ENCODE measurements at regions not wholly inside any gene's neighbourhood (a gene's known extent, or its start where the extent isn't known, plus 50 kb on each side); places are given as distances from the start of the nearest gene placed in this dataset.

DNA sequence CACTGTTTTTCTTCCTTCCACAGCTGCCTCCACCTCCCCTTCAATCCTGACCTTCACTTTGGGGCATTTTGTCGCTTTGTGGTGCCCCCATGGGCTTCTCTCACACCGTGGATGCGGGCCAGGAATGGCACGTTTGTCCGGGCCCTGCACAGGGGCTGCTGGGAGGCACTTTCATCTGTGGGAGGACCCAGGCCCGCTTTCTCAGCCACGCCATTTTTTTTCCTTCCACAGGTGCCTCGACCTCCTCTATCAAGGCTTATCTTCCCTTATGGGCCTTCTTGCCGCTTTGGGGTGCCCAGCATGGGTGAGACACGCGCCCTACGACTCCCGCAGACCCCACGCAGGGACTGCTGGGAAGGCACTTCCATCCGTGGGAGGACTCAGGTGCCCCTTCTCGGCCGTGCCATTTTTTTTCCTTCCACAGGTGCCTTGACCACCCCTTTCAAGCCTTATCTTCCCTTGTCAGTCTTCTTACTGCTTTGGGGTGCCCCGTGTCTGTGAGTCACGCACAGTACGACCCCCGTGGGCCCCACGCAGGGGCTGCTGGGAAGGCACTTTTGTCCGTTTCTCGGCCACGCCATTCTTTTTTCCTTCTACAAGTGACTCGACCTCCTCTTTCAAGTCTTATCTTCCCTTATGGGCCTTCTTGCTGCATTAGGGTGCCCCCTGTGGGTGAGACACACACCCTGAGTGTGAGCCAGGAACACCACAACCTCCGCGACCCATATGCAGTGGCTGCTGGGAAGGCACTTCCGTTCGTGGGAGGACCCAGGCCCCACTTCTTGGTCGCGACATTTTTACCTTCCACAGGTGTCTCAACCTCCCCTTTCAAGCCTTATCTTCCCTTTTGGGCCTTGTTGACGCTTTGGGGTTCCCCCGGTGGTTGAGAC, 270.7 kb downstream of the ALG10 start:
- no peak for DNase-seq

DNA sequence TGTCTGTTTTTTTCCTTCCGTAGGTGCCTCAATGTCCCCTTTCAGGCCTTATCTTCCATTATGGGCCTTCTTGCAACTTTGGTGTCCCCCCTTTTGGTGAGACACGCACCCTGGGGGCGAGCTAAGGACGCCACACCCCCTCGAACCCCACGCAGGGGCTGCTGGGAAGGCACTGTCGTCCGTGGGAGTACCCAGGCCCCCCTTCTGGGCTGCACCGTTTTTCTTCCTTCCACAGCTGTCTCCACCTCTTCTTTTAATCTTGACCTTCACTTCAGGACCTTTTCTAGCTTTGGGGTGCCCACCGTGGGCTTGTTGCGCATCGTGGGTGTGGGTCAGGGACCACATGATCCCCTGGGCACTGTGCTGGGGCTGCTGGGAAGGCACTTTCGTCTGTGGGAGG, 271.8 kb downstream of the ALG10 start:
- DNase-seq, result no peak

DNA sequence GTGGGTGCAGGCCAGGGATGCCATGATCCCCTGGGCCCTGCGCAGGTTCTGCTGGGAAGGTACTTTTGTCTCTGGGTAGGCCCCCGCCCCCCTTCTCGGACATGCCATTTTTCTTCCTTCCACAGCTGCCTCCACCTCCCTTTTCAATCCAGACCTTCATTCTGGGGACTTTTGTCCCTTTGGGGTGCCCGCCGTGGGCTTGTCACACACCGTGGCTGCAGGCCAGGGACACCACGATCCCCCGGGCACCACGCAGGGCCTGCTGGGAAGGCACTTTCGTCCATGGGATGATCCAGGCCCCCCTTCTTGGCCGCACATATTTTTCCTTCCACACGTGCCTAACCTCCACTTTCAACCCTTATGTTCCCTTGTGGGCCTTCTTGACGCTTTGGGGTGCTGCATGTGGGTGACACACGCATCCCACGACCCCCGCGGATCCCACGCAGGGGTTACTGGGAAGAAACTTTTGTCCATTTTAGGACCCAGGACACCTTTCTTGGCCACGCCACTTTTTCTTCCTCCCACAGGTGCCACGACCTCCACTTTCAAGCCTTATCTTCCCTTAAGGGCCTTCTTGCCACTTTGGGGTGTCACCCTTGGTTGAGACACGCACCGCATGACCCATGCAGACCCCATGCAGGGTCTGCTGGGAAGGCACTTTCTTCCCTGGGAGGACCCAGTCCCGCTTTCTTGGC, 272.5 kb downstream of the ALG10 start:
- no peak for DNase-seq

DNA sequence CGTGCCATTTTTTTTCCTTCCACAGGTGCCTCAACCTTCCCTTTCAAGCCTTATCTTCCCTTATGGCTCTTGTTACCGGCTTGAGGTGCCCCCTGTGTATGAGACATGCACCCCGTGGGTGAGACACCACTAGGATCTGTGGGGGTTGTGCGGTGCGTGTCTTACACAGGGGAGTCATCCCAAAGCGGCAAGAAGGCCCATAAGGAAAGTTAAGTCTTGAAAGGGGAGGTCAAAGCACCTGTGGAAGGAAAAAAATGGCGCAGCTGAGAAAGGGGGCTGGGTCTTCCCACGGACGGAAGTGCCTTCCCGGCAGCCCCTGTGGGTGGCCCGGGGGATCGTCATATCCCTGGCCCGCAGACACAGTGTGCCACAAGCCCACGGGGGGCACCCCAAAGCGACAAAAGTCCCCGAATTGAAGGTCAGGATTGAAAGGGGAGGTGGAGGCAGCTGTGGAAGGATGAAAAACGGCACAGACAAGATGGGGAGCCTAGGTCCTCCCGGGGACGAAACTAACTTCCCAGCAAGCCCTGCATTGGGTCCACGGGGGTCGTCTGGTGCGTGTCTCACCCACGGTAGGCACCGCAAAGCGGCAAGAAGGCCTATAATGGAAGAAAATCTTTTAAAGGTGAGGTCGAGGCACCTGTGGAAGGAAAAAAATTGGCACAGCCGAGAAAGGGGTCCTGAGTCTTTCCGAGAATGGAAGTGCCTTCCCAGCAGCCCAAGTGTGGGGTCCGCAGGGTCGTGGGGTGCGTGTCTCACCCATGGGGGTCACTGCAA, 273.3 kb downstream of the ALG10 start:
- DNase-seq, result no peak

DNA sequence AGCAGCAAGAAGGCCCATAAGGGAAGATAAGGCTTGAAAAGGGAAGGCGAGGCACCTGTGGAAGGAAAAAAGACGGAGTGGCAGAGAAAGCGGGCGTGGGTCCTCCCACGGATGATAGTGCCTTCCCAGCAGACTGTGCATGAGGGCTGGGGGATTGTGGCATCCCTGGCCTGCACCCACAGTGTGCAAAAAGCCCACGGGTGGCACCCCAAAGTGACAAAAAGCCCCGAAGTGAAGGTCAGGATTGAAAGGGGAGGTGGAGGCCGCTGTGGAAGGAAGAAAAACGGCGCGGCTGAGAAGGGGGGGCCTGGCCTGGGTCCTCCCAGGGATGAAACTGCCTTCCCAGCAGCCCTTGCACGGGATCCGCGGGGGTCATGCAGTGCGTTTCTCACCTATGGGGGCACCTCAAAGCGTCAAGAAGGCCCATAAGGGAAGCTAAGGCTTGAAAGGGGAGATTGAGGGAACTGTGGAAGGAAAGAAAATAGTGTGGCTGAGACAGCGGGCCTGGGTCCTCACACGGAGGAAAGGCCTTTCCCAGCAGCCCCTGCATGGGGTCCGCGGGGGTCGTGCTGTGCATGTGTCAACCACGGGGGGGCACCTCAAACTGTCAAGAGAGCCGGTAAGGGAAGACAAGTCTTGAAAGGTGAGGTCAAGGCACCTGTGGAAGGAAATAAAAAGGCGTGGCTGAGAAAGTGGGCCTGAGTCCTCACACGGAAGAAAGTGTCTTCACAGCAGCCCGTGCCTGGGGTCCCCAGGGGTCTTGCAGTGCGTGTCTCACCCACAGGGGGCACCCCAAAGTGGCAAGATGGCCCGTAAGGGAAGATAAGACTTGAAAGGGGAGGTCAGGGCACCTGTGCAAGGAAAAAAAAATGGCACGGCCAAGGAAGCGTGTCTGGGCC, 274.1 kb downstream of the ALG10 start:
- DNase-seq, result no peak

DNA sequence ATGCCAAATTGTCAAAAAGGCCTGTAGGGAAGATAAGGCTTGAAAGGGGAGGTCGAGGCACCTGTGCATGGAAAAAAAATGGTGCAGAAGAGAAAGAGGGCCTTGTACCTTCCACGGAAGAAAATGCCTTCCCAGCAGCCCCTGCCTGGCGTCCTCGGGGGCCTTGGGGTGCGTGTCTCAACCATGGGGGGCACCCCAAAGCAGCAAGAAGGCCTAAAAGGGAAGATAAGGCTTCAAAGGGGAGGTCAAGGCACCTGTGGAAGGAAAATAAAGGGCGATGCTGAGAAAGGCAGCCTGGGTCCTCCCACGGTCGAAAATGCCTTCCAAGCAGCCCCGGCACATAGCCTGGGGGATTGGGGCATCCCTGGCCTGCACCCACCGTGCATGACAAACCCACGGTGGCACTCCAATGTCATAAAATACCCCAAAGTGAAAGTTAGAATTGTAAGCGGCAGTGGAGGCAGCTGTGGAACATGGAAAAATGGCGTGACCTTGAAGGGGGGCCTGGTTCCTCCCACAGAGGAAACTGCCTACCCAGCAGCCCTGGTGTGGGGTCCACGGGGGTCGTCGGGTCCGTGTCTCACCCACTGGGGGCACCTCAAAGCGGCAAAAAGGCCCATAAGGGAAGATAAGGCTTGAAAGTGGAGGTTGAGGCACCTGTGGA, 275.0 kb downstream of the ALG10 start:
- no peak for DNase-seq

DNA sequence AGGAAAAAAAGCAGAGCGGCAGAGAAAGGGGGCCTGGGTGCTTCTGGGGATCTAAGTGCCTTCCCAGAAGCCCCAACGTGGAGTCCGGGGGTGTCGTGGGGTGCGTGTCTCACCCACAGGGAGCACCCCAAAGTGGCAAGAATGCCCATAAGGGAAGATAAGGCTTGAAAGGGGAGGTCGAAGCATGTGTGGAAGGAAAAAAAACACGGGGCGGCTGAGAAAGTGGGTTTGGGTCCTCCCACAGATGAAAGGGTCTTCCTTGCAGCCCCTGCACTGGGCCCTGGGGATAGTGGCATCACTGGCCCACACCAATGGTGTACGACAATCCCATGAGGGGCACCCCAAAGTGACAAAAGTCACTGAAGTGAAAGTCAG, 275.5 kb downstream of the ALG10 start:
- DNase-seq, result no peak

DNA sequence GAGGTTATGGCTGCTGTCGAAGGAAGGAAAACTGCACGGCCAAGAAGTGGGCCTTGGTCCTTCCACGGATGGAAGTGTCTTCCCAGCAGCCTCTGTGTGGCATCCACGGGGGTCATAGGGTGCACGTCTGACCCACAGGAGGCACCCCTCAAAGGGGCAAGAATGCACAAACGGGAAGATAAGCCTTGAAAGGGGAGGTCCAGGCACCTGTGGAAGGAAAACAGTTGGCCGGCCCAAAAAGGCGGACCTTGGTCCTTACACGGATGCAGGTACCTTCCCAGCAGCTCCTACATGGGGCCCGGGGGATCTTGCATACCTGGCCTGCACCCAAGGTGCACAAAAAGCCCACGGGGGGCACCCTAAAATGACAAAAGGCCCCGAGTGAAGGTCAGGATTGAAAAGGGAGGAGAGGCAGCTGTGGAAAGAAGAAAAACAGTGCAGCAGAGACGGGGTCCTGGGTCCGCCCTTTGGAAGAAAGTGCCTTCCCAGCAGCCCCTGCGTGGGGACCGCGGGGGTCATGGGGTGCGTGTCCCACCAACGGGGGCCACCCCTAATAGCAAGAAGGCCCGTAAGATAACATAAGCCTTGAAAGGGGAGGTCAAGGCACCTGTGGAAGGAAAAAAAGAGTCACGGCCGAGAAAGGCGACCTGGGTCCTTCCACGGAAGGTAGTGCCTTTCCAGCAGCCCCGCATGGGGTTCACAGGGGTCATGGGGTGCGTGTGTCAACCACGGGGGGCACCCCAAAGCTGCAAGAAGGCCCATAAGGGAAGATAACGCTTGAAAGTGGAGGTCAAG, 276.1 kb downstream of the ALG10 start:
- no peak for DNase-seq

DNA sequence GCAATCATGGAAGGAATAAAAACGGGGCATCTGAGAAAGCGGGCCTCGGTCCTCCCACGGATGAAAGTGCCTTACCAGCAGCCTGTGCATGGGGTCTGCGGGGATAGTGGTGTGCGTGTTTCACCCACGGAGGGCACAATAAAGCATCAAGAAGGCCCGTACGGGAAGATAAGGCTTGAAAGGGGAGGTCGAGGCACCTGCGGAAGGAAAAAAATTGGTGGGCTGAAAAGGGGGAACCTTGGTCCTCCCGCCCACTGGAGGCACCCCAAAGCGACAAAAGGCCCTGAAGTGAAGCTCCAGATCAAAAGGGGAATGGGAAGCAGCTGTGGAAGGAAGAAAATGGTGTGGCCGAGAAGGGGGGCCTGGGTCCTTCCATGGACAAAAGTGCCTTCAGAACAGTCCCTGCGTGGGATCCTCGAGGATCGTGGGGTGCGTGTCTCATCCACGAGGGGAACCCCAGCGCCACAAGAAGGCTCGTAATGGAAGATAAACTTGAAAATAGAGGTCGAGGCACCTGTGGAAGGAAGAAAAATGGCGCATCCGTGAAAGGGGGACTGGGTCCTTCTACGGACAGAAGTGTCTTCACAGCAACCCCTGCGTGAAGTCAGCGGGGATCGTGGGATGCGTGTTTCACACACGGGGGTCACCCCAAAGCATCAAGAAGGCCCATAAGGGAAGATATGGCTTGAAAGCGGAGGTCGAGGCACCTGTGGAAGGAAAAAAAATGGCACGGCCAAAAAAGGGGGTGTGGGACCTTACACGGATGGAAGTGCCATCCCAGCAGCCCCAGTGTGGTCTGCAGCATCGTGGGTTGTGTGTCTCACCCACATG, 276.9 kb downstream of the ALG10 start:
- DNase-seq, result no peak

DNA sequence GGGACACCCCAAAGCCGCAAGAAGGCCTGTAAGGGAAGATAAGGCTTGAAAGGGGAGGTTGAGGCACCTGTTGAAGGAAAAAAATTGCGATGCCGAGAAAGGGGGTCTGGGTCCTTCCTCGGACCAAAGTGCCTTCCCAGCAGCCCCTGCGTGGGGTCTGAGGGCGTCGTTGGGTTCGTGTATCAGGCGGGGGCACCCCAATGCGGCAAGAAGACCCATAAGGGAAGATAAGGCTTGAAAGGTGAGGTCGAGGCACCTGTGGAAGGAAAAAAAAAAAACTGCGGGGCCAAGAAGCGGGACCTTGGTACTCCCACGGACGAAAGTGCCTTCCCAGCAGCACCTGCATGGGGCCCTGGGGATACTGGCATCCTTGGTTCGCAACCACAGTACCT, 277.5 kb downstream of the ALG10 start:
- no peak for DNase-seq

DNA sequence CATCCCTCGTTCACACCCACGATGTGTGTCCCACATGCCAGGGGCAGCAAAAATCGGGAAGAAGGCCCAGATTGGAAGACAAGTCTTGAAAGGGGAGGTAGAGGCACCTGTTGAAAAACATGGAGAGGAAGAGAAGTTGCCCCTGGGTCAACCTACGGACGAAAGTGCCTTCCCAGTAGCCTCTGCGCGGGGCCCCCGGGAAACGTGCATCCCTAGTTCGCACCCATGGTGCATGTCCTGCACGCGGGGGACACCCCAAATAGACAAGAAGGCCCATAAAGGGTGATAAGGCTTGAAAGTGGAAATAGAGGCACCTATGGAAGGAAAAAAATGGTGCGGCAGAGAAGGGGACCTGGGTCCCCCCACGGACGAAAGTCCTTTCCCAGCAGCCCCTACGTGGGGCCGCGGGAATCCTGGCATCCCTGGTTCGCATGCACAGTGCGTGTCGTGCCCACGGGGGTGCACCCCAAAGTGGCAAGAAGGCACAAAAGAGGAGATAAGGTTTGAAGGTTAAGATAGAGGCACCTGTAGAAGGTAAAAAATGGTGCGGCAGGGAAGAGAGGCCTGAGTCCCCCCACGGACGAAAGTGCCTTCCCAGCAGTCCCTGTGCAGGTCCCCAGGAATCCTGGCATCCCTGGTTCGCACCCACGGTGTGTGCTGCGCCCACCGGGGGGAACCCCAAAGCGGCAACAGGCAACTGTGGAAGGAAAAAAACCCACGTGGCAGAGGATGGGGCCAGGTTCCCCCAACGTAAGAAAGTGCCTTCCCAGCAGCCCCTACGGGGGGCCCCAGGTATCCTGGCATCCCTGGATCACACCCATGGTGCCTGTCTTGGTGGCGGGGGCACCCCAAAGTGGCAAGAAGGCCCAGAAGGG, 278.3 kb downstream of the ALG10 start:
- DNase-seq, result no peak

DNA sequence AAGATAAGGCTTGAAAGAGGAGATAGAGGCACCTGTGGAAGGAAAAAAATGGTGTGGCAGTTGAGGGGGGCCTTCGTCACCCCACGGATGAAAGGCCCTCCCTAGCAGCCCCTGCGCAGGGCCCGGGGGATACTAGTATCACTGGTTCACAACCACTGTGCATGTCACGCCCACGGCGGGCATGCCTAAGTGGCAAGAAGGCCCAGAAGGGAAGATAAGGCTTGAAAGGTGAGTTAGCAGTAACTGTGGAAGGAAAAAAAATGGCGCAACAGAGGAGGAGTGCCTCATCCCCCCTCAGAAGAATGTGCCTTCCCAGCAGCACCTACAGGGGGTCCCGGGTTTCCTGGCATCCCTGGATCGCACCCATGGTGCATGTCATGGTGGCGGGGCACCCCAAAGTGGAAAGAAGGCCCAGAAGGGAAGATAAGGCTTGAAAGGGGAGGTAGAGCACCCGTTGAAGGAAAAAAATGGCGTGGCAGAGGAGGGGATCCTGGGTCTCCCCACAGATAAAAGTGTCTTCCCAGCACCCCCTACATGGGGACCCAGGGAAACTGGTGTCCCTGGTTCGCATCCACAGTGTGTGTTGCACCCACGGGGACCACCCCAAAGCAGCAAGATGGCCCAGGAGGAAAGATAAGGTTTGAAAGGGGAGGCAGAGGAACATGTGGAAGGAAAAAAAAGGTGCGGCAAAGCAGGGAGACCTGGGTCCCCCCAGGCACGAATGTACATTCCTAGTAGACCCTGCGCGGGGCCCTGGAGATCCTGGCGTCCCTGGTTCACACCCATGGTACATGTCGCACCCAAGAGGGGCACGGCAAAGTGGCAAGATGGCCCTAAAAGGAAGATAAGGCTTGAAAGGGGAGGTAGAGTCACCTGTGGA, 279.2 kb downstream of the ALG10 start:
- no peak for DNase-seq

DNA sequence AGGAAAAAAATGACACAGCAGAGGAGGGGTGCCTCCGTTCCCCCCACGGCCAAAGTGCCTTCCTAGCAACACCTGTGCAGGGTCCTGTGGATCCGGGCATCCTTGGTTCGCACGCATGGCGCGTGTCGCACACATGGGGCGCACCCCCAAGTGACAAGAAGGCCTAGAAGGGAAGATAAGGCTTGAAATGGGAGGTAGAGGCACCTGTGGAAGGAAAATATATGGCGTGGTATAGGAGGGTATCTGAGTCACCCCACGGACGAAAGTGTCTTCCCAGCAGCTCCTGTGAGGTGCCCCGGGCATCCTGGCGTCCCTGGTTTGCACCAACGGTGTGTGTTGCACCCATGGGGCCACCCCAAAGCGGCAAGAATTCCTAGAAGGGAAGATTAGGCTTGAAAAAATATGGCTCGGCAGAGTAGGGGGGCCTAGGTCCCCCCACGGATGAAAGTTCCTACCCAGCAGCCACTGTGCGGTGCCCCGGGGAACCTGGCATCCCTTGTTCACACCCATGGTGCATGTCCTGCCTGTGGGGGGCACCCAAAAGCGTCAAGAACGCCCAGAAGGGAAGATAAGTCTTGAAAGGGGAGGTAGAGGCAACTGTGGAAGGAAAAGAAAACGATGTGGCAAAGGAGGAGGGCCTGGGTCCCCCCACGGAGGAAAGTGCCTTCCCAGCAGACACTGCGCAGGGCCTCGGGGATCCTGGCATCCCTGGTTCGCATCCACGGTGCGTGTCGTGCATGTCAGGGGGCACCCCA, 280.0 kb downstream of the ALG10 start:
- DNase-seq, result no peak

DNA sequence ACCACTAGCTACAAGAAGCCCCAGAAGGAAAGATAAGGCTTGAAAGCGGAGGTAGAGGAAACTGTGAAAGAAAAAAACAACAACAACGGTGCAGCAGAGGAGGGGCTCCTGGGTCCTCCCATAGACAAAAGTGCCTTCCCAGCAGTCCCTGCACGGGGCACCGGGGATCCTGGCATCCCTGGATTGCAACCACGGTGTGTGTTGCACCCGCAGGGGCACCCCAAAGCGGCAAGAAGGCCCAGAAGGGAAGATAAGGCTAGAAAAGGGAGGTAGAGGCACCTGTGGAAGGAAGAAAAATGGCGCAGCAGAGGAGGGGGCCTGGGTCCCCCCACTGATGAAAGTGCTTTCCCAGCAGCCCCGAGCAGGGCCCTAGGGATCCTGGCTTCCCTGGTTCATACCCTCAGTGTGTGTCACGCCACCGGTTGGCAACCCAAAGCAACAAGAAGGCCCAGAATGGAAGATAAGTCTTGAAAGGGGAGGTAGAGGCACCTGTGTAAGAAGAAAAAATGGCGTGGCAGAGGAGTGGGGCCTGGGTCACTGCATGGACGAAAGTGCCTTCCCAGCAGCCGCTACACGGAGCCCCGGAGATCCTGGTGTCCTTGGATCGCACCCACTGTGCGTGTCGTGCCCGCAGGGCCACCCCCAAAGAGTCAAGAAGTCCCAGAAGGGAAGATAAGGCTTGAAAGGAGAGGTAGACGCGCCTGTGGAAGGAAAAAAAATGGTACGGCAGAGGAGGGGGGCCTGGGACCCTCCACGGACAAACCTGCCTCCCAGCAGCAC, 281.0 kb downstream of the ALG10 start:
- no peak for DNase-seq

DNA sequence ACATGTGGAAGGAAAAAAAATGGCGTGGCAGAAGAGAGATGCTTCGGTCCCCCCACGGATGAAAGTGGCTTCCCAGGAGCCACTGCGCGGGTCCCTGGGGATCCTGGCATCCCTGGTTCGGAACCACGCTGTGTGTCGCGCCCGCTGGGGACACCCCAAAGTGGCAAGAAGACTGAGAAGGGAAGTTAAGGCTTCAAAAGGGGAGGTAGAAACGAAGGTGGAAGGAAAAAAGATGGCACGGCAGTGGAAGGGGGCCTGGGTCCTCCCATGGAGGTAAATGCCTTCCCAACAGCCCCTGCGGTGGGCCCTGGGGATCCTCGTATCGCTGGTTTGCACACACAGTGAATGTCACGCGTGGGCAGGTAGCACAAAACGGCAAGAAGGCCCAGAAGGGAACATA, 281.7 kb downstream of the ALG10 start:
- no peak for DNase-seq

DNA sequence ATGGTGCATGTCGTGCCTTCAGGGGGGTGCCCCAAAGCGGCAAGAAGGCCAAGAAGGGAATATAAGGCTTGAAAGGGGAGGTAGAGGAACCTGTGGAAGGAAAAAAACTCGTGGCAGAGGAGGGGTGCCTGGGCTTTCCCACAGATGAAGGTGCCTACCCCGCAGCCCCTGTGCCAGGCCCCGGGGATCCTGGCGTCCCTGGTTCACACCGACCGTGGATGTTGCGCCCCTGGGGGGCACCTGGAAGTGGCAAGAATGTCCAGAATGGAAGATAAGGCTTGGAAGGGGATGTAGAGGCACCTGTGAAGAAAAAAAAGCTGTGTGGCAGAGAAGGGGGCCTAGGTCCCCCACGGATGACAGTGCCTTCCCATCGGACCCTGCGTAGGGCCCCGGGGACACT, 282.2 kb downstream of the ALG10 start:
- no peak for DNase-seq

DNA sequence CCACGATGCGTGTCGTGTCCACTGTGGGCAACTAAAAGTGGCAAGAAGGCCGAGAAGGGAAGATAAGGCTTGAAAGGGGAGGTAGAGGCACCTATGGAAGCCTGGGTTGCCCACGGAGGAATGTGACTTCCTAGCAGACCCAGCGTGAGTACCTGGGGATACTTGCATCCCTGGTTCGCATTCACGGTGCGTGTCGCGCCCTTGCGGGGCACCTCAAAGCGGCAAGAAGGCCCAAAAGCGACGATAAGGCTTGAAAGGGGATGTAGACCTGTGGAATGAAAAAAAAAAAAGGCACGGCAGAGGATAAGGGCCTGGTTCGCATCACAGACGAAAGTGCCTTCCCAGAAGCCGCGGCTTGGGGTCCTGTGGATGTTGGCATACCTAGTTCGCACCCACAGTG, 282.9 kb downstream of the ALG10 start:
- DNase-seq, result no peak
